CD14-positive monocyte (primary cell): ENCODE measurements at regions not wholly inside any gene's neighbourhood (a gene's known extent, or its start where the extent isn't known, plus 50 kb on each side); places are given as distances from the start of the nearest gene placed in this dataset.

ENCODE experiments used
- DNase-seq, 3 donors: peaks; one replicate each; pipeline ENCODE4 v3.0.0-alpha.2; 2011 to 2022
- H2AFZ ChIP-seq: 2 replicates; pipeline ENCODE4 v1.6.0; 2012; ENCODE audit warnings: mild to moderate bottlenecking, low read depth, low read length, inconsistent platforms; ENCODE audit not compliant: insufficient read depth, poor library complexity, severe bottlenecking
- H3K27ac ChIP-seq, 2 donors: 1 replicate in 1 of 2; 2 replicates in 1 of 2; pipeline ENCODE4 v1.5.1; 2012 to 2013; ENCODE audit warnings: low read length in 2 of 2, control low read depth in 1 of 2, inconsistent platforms in 1 of 2, low read depth in 1 of 2, mild to moderate bottlenecking in 1 of 2
- H3K27me3 ChIP-seq, 2 donors: one replicate each; pipeline versions ENCODE4 v1.6.0 to v1.6.1; 2011 to 2013; ENCODE audit warnings: low read length in 2 of 2; ENCODE audit not compliant: control insufficient read depth in 2 of 2, insufficient read depth in 2 of 2
- H3K36me3 ChIP-seq, 2 donors: replicated peaks in 1 of 2; 1 replicate in 1 of 2; 2 replicates in 1 of 2; pipeline versions ENCODE4 v1.5.1 to v1.6.1; 2012 to 2013; ENCODE audit warnings: low read length in 2 of 2, control low read depth in 1 of 2, inconsistent platforms in 1 of 2, mild to moderate bottlenecking in 1 of 2; ENCODE audit not compliant: insufficient read depth in 2 of 2, control insufficient read depth in 1 of 2
- H3K4me1 ChIP-seq, 2 donors: 1 replicate in 1 of 2; 2 replicates in 1 of 2; pipeline versions ENCODE4 v1.5.1 to v1.6.1; 2012 to 2013; ENCODE audit warnings: low read length in 2 of 2, control low read depth in 1 of 2, inconsistent platforms in 1 of 2, mild to moderate bottlenecking in 1 of 2, moderate library complexity in 1 of 2; ENCODE audit not compliant: insufficient read depth in 2 of 2, control insufficient read depth in 1 of 2
- H3K4me2 ChIP-seq: replicated peaks from 2 replicates; pipeline ENCODE3; 2012; ENCODE audit warnings: low read length, moderate library complexity, mild to moderate bottlenecking; ENCODE audit not compliant: poor library complexity, severe bottlenecking; ENCODE audit errors: extremely low read depth
- H3K4me3 ChIP-seq, 3 experiments: fragments of 200-600 bp in 1 of 3; sonication (generic) in 1 of 3; replicated peaks in 1 of 3; 1 replicate in 2 of 3; 2 replicates in 1 of 3; pipeline ENCODE4 v1.5.1; 2011 to 2013; ENCODE audit warnings: low read length in 3 of 3, mild to moderate bottlenecking in 3 of 3, control low read depth in 2 of 3, low read depth in 2 of 3, inconsistent platforms in 1 of 3, moderate library complexity in 1 of 3
- H3K79me2 ChIP-seq: 2 replicates; pipeline ENCODE4 v1.6.0; 2012; ENCODE audit warnings: mild to moderate bottlenecking, control low read depth, inconsistent platforms, low read length, moderate library complexity; ENCODE audit not compliant: insufficient read depth
- H3K9ac ChIP-seq: 2 replicates; pipeline ENCODE4 v1.6.0; 2017; ENCODE audit warnings: low read length, mild to moderate bottlenecking; ENCODE audit not compliant: insufficient read depth, poor library complexity, severe bottlenecking
- H3K9me3 ChIP-seq, 2 donors: replicated peaks in 1 of 2; 1 replicate in 1 of 2; 2 replicates in 1 of 2; pipeline versions ENCODE4 v1.5.1 to v1.6.1; 2012 to 2013; ENCODE audit warnings: low read length in 2 of 2, control low read depth in 1 of 2; ENCODE audit not compliant: control insufficient read depth in 1 of 2, insufficient read depth in 1 of 2
- H4K20me1 ChIP-seq: 2 replicates; pipeline ENCODE4 v1.6.0; 2012; ENCODE audit warnings: mild to moderate bottlenecking, low read length, control low read depth, moderate library complexity; ENCODE audit not compliant: insufficient read depth
- H3K27ac Mint-ChIP-seq, 7 donors: one replicate each; pipeline ENCODE4 v1.8.0; 2020; ENCODE audit warnings: mild to moderate bottlenecking in 7 of 7, mixed read lengths in 7 of 7, moderate library complexity in 6 of 7, inconsistent platforms in 2 of 7
- H3K27me3 Mint-ChIP-seq, 3 donors: one replicate each; pipeline ENCODE4 v1.8.0; 2021 to 2022; ENCODE audit warnings: low read depth in 3 of 3, mild to moderate bottlenecking in 3 of 3, mixed read lengths in 3 of 3, moderate library complexity in 3 of 3, inconsistent platforms in 1 of 3
- H3K36me3 Mint-ChIP-seq, 2 donors: one replicate each; pipeline ENCODE4 v1.8.0; 2020; ENCODE audit warnings: mixed read lengths in 2 of 2, inconsistent platforms in 1 of 2, mild to moderate bottlenecking in 1 of 2
- H3K4me1 Mint-ChIP-seq: one replicate; pipeline ENCODE4 v1.8.0; 2020; ENCODE audit warnings: mild to moderate bottlenecking, mixed read lengths
- H3K4me3 Mint-ChIP-seq, 2 donors: one replicate each; pipeline ENCODE4 v1.8.0; 2020; ENCODE audit warnings: mild to moderate bottlenecking in 2 of 2, mixed read lengths in 2 of 2, moderate library complexity in 1 of 2
- H3K9me3 Mint-ChIP-seq, 7 donors: one replicate each; pipeline ENCODE4 v1.8.0; 2020 to 2022; ENCODE audit warnings: mixed read lengths in 7 of 7, mild to moderate bottlenecking in 6 of 7, moderate library complexity in 6 of 7, inconsistent platforms in 2 of 7
- WGBS: methylation state at CpG from one replicate; pipeline ENCODE4 v1.1.5; 2013; ENCODE audit warnings: missing lambda C conversion rate; ENCODE audit not compliant: insufficient coverage; 5-methylcytosine and 5-hydroxymethylcytosine counted together
- intact Hi-C, 2 donors: fragments of 100-400 bp; cut with micrococcal nuclease; formaldehyde crosslinking; loops; one replicate each; pipeline versions ENCODE4 v1.15.0 to v1.15.1; 2023
- TF ChIP-seq, protein P1 (sequence below): fragments of 200-600 bp; IDR thresholded peaks from one replicate; pipeline ENCODE4 v1.8.0; 2022; ENCODE audit warnings: antibody characterized with exemption, mild to moderate bottlenecking

DNA sequence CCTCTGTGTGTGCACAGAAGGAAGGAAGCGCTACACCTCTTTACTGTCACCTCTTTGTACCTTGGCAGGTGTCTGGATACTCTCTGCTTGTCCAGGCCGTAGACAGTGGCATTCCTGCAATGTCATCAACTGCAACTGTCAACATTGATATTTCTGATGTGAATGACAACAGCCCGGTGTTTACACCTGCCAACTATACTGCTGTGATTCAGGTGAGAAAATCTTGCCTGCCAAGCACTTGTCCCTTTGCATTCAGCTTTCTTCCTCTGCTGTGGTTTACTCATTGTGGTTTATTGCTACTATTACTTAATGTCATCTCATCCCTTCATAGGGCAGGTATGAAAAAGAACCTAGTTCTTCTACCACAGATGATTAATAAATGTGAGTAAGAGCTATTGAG lies 131.9 kb upstream of the MTNR1B start:
- Mint-ChIP-seq H3K27me3 (peaks cover 0 to 2% (median 0%) of the 10 kb centered on the region in 3 donors), H3K9me3 (peaks cover 0 to 2% (median 0%) of the 10 kb centered on the region in 7 donors), H3K4me3 (no peak overlapping the region), H3K4me1 (no peaks in the 10 kb centered on the region), H3K27ac (no peak overlapping the region), H3K36me3 (no peaks in the 10 kb centered on the region)
- H3K27ac ChIP-seq, result no peak overlapping the region
- no peak overlapping the region for H3K9ac ChIP-seq
- H3K4me2 ChIP-seq, result no peak overlapping the region
- H2AFZ ChIP-seq, result no peak overlapping the region
- intact Hi-C loops, result no loop called here
- no peaks in the 10 kb centered on the region for H3K9me3 ChIP-seq
- TF ChIP-seq, protein P1, sequence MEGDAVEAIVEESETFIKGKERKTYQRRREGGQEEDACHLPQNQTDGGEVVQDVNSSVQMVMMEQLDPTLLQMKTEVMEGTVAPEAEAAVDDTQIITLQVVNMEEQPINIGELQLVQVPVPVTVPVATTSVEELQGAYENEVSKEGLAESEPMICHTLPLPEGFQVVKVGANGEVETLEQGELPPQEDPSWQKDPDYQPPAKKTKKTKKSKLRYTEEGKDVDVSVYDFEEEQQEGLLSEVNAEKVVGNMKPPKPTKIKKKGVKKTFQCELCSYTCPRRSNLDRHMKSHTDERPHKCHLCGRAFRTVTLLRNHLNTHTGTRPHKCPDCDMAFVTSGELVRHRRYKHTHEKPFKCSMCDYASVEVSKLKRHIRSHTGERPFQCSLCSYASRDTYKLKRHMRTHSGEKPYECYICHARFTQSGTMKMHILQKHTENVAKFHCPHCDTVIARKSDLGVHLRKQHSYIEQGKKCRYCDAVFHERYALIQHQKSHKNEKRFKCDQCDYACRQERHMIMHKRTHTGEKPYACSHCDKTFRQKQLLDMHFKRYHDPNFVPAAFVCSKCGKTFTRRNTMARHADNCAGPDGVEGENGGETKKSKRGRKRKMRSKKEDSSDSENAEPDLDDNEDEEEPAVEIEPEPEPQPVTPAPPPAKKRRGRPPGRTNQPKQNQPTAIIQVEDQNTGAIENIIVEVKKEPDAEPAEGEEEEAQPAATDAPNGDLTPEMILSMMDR, result no peak
- H3K79me2 ChIP-seq, result no peaks in the 10 kb centered on the region
- H4K20me1 ChIP-seq, result no peaks in the 10 kb centered on the region
- no peaks in the 10 kb centered on the region for H3K36me3 ChIP-seq
- no peak overlapping the region for H3K4me3 ChIP-seq
- WGBS, result 91% methylated on average over 3 of the region's 3 CpGs
- H3K27me3 ChIP-seq, result no peaks in the 10 kb centered on the region
- no peak for DNase-seq
- H3K4me1 ChIP-seq, result no peaks in the 10 kb centered on the region

DNA sequence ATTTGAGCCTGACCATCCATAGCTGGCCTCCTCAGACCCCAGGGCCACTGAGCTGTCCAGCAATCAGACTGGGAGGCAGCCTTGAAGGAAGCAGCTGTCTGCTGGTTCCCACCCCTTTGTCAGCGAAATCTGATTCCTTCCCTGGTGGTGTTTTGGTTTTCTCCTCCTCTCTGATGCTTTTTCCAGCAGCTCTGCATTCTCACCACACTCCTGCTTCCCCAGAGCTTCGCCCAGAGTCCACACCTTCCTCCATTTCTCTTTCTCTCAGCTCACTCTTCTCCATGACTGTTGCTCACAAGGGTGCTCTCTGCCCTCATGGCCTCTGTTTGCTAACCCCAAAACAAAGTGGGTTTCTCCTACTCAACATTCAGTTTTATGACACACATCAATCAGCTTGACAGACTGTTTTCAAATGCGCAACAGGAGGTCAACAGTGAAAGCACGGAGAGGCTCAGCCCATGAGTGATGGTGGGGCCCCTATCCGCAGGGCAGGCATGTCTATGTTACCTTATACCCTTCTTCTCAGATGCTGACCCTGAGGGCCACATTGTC lies 130.6 kb upstream of the MTNR1B start:
- H4K20me1 ChIP-seq, result no peaks in the 10 kb centered on the region
- H3K4me3 ChIP-seq, result no peak overlapping the region
- H3K4me1 ChIP-seq, result no peaks in the 10 kb centered on the region
- DNase-seq, result no peak
- no peaks in the 10 kb centered on the region for H3K36me3 Mint-ChIP-seq
- no peak overlapping the region for H3K4me2 ChIP-seq
- no peaks in the 10 kb centered on the region for H3K36me3 ChIP-seq
- H3K27ac Mint-ChIP-seq, result no peak overlapping the region
- H3K4me1 Mint-ChIP-seq, result no peaks in the 10 kb centered on the region
- no peak overlapping the region for H3K4me3 Mint-ChIP-seq
- H3K79me2 ChIP-seq, result no peaks in the 10 kb centered on the region
- H3K27me3 Mint-ChIP-seq, result peaks cover 0 to 2% (median 0%) of the 10 kb centered on the region in 3 donors
- TF ChIP-seq, protein P1, result no peak
- H3K27ac ChIP-seq, result no peak overlapping the region
- H3K9me3 Mint-ChIP-seq, result peaks cover 0 to 2% (median 0%) of the 10 kb centered on the region in 7 donors
- intact Hi-C loops, result no loop called here
- no peaks in the 10 kb centered on the region for H3K27me3 ChIP-seq
- no peaks in the 10 kb centered on the region for H3K9me3 ChIP-seq
- H3K9ac ChIP-seq, result no peak overlapping the region
- H2AFZ ChIP-seq, result no peak overlapping the region
- 58% methylated on average over 2 of the region's 5 CpGs for WGBS
